RWPE1 (cell line): ENCODE measurements at regions not wholly inside any gene's neighbourhood (a gene's known extent, or its start where the extent isn't known, plus 50 kb on each side); places are given as distances from the start of the nearest gene placed in this dataset.

ENCODE experiments used
- CTCF ChIA-PET: fragments of 350-600 bp; sonication (Branson Sonifier 250); formaldehyde crosslinking; extraction: SDS; loops from one replicate; lab custom pipeline; 2021; lab: Yijun Ruan, JAX
- POLR2A ChIA-PET: fragments of 400-600 bp; formaldehyde crosslinking; extraction: SDS; loops from one replicate; lab custom pipeline; 2020; ENCODE audit warnings: antibody characterized with exemption; ENCODE audit not compliant: low non-redundant PET; lab: Yijun Ruan, JAX
- DNase-seq: peaks from one replicate; pipeline ENCODE4 v3.0.0; 2012; ENCODE audit warnings: low spot score
- H3K27ac ChIP-seq: fragments of 450-650 bp; 2 replicates; pipeline ENCODE4 v1.5.1; 2017
- CTCF ChIP-seq: fragments of 450-650 bp; conservative IDR thresholded peaks from 2 replicates; pipeline ENCODE4 v1.5.1; 2017; ENCODE audit warnings: low read depth, mild to moderate bottlenecking

- no peak for DNase-seq
- H3K27ac ChIP-seq = no peak overlapping the region
- no peak for TF ChIP-seq CTCF
- CTCF ChIA-PET = no interaction called here
- POLR2A ChIA-PET = no interaction called here
Measured at GRCh38 chr6:71402096-71402495, 113.5 kb downstream of the OGFRL1 start.

GRCh38 chr6:71403422-71404134 lies 115.0 kb downstream of the OGFRL1 start:
- CTCF ChIA-PET = interaction anchor here (0.7 kb wide), 1 partner anchor 15 kb away, joined by 3 read pairs; no protein-coding TSS in a partner anchor
- no peak for DNase-seq
- POLR2A ChIA-PET = no interaction called here
- no peak for TF ChIP-seq CTCF
- H3K27ac ChIP-seq = no peak overlapping the region

- ChIA-PET POLR2A (no interaction called here), CTCF (interaction anchor here (0.6 kb wide), 1 partner anchor 1162 kb away, joined by 3 read pairs; no protein-coding TSS in a partner anchor)
- DNase-seq = peak; percentile 42
- no peak for TF ChIP-seq CTCF
- no peak overlapping the region for H3K27ac ChIP-seq
Measured at GRCh38 chr6:71404145-71404966, 115.7 kb downstream of the OGFRL1 start.

GRCh38 chr6:71404967-71405278 lies 116.3 kb downstream of the OGFRL1 start:
- no peak overlapping the region for H3K27ac ChIP-seq
- POLR2A ChIA-PET = no interaction called here
- CTCF ChIA-PET = interaction anchor here (0.6 kb wide), 1 partner anchor 1162 kb away, joined by 3 read pairs; no protein-coding TSS in a partner anchor
- DNase-seq = no peak
- TF ChIP-seq CTCF = no peak

- DNase-seq = no peak
- POLR2A ChIA-PET = no interaction called here
- CTCF ChIA-PET = no interaction called here
- H3K27ac ChIP-seq = no peak overlapping the region
- no peak for TF ChIP-seq CTCF
Measured at GRCh38 chr6:71405416-71405815, 116.8 kb downstream of the OGFRL1 start.

GRCh38 chr6:71406865-71407860 lies 118.6 kb downstream of the OGFRL1 start:
- POLR2A ChIA-PET = no interaction called here

More at GRCh38 chr6:71406865-71407860, 118.6 kb downstream of the OGFRL1 start:
- no peak for DNase-seq
- CTCF ChIA-PET = no interaction called here
- TF ChIP-seq CTCF = no peak
- H3K27ac ChIP-seq = no peak overlapping the region
